ENCODE measurements at regions not wholly inside any gene's neighbourhood (a gene's known extent, or its start where the extent isn't known, plus 50 kb on each side); places are given as distances from the start of the nearest gene placed in this dataset.

DNA sequence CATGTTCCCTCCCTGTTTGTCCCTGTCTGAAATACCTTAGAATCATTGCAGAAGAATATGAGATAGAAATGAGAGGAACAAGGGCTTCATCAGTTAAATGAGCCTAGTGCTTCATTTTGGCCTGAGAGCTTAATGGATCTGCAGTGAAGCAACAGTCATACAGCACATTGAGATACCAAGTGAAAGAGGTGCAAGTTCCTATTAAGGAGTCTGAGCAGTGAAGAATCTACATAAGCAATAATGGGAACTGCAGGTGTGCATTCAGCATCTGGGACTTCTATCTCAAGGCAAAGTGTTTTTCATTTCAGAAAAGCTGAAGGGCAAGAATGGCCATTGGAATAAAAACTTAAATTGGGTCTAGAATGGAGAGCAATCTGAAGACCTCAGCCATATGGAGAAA, 323.2 kb upstream of the SLC39A10 start:
- H3K9me3 Mint-ChIP-seq (ENCODE audit: unreplicated experiment): peaks cover 4% of the 10 kb centered on the region
- no peaks in the 10 kb centered on the region for H3K4me1 Mint-ChIP-seq (ENCODE audit: low read depth, unreplicated experiment)
- FAIRE-seq (no peak), DNase-seq (ENCODE audit: low read depth) (no peak)
- H3K27ac Mint-ChIP-seq (ENCODE audit: unreplicated experiment): no peak overlapping the region
- no peak overlapping the region for H3K4me3 ChIP-seq (ENCODE audit: insufficient read depth, low read depth, low read length)
- no peaks in the 10 kb centered on the region for H3K36me3 ChIP-seq (ENCODE audit: insufficient read depth, low read length)
- no peak overlapping the region for H3K4me3 Mint-ChIP-seq (ENCODE audit: unreplicated experiment)
- H3K27me3 Mint-ChIP-seq (ENCODE audit: low read depth, unreplicated experiment): peaks cover 4% of the 10 kb centered on the region
- H3K9ac ChIP-seq (ENCODE audit: low read length): no peak overlapping the region
- H3K27ac ChIP-seq (ENCODE audit: low read depth, low read length): no peak overlapping the region
- no peak overlapping the region for H3K4me2 ChIP-seq (ENCODE audit: low read length)
- H3K4me1 ChIP-seq (ENCODE audit: insufficient read depth, low read length): no peaks in the 10 kb centered on the region
- no peaks in the 10 kb centered on the region for H4K20me1 ChIP-seq (ENCODE audit: insufficient read depth, low read length)
- H3K27me3 ChIP-seq (ENCODE audit: insufficient read depth, low read length): no peaks in the 10 kb centered on the region
- no peak overlapping the region for H2AFZ ChIP-seq (ENCODE audit: low read depth, low read length)
- H3K9me3 ChIP-seq (ENCODE audit: insufficient read depth, low read depth, low read length): no peaks in the 10 kb centered on the region
- H3K79me2 ChIP-seq (ENCODE audit: insufficient read depth, low read length): no peaks in the 10 kb centered on the region
- H3K36me3 Mint-ChIP-seq (ENCODE audit: low read depth, unreplicated experiment): no peaks in the 10 kb centered on the region
- TF ChIP-seq, protein P1, sequence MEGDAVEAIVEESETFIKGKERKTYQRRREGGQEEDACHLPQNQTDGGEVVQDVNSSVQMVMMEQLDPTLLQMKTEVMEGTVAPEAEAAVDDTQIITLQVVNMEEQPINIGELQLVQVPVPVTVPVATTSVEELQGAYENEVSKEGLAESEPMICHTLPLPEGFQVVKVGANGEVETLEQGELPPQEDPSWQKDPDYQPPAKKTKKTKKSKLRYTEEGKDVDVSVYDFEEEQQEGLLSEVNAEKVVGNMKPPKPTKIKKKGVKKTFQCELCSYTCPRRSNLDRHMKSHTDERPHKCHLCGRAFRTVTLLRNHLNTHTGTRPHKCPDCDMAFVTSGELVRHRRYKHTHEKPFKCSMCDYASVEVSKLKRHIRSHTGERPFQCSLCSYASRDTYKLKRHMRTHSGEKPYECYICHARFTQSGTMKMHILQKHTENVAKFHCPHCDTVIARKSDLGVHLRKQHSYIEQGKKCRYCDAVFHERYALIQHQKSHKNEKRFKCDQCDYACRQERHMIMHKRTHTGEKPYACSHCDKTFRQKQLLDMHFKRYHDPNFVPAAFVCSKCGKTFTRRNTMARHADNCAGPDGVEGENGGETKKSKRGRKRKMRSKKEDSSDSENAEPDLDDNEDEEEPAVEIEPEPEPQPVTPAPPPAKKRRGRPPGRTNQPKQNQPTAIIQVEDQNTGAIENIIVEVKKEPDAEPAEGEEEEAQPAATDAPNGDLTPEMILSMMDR (IDR thresholded peaks at IDR 0.05; ENCODE audit: insufficient read depth, low read depth, low read length): no peak
- TF ChIP-seq EZH2 (IDR thresholded peaks at IDR 0.05; ENCODE audit: insufficient read depth, low read length): no peak

DNA sequence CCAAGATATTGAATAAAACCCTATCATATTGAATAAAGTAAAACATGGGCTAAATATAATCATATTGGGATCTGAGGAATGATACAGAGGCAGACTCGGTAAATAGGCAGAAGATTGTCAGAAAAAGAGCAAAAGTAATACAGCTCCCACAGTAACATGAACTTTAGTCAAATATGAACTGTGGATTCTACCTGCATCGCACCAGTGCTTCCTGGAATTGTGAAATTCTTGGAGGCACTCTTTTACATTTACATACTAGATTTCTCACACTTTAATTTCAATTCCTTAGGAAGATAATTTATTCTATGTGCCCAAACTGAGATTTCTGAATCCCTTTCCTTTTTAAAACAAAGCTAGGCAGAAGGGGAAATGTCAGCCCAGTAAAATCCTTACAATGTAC, 325.1 kb upstream of the SLC39A10 start:
- Histone ChIP-seq H4K20me1 (ENCODE audit: insufficient read depth, low read length) (no peaks in the 10 kb centered on the region), H3K79me2 (ENCODE audit: insufficient read depth, low read length) (no peaks in the 10 kb centered on the region), H3K4me2 (ENCODE audit: low read length) (no peak overlapping the region), H3K36me3 (ENCODE audit: insufficient read depth, low read length) (no peaks in the 10 kb centered on the region), H3K4me3 (ENCODE audit: insufficient read depth, low read depth, low read length) (no peak overlapping the region), H3K27ac (ENCODE audit: low read depth, low read length) (no peak overlapping the region), H2AFZ (ENCODE audit: low read depth, low read length) (no peak overlapping the region), H3K27me3 (ENCODE audit: insufficient read depth, low read length) (no peaks in the 10 kb centered on the region), H3K4me1 (ENCODE audit: insufficient read depth, low read length) (no peaks in the 10 kb centered on the region), H3K9me3 (ENCODE audit: insufficient read depth, low read depth, low read length) (no peaks in the 10 kb centered on the region), H3K9ac (ENCODE audit: low read length) (no peak overlapping the region)
- H3K4me1 Mint-ChIP-seq (ENCODE audit: low read depth, unreplicated experiment): no peaks in the 10 kb centered on the region
- H3K36me3 Mint-ChIP-seq (ENCODE audit: low read depth, unreplicated experiment): no peaks in the 10 kb centered on the region
- FAIRE-seq (no peak), DNase-seq (ENCODE audit: low read depth) (no peak)
- no peak overlapping the region for H3K4me3 Mint-ChIP-seq (ENCODE audit: unreplicated experiment)
- H3K27me3 Mint-ChIP-seq (ENCODE audit: low read depth, unreplicated experiment): no peaks in the 10 kb centered on the region
- no peak overlapping the region for H3K27ac Mint-ChIP-seq (ENCODE audit: unreplicated experiment)
- H3K9me3 Mint-ChIP-seq (ENCODE audit: unreplicated experiment): peaks cover 4% of the 10 kb centered on the region
- no peak for TF ChIP-seq EZH2 (IDR thresholded peaks at IDR 0.05; ENCODE audit: insufficient read depth, low read length)
- TF ChIP-seq, protein P1 (IDR thresholded peaks at IDR 0.05; ENCODE audit: insufficient read depth, low read depth, low read length): no peak

DNA sequence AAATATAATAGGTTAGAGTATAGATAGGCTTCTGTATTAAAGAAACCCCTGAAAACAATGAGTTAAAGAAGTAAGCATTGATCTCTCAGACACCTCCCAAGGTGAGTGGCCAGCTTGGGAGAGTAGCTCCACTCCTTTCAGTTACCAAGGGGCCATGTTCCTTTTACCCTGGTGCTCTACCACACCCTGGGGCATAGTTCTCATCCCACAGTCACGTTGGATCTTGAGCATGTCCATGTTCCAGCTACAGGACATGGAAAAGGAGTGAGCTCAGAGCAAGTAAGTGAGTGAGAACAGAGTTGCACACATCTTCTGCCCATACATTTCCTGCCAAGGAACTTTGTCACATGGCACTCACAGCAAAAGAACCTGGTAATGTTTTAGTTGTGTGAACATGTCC, 325.9 kb upstream of the SLC39A10 start:
- H3K27ac ChIP-seq (ENCODE audit: low read depth, low read length): no peak overlapping the region
- H3K9ac ChIP-seq (ENCODE audit: low read length): no peak overlapping the region
- H3K27me3 ChIP-seq (ENCODE audit: insufficient read depth, low read length): no peaks in the 10 kb centered on the region
- no peak for FAIRE-seq
- no peak overlapping the region for H3K27ac Mint-ChIP-seq (ENCODE audit: unreplicated experiment)
- no peaks in the 10 kb centered on the region for H3K27me3 Mint-ChIP-seq (ENCODE audit: low read depth, unreplicated experiment)
- H3K4me3 Mint-ChIP-seq (ENCODE audit: unreplicated experiment): no peak overlapping the region
- H4K20me1 ChIP-seq (ENCODE audit: insufficient read depth, low read length): no peaks in the 10 kb centered on the region
- TF ChIP-seq, protein P1 (IDR thresholded peaks at IDR 0.05; ENCODE audit: insufficient read depth, low read depth, low read length): no peak
- TF ChIP-seq EZH2 (IDR thresholded peaks at IDR 0.05; ENCODE audit: insufficient read depth, low read length): no peak
- peaks cover 4% of the 10 kb centered on the region for H3K9me3 Mint-ChIP-seq (ENCODE audit: unreplicated experiment)
- no peaks in the 10 kb centered on the region for H3K9me3 ChIP-seq (ENCODE audit: insufficient read depth, low read depth, low read length)
- no peak for DNase-seq (ENCODE audit: low read depth)
- H3K4me1 ChIP-seq (ENCODE audit: insufficient read depth, low read length): no peaks in the 10 kb centered on the region
- H3K4me3 ChIP-seq (ENCODE audit: insufficient read depth, low read depth, low read length): no peak overlapping the region
- H3K4me2 ChIP-seq (ENCODE audit: low read length): no peak overlapping the region
- H2AFZ ChIP-seq (ENCODE audit: low read depth, low read length): no peak overlapping the region
- no peaks in the 10 kb centered on the region for H3K36me3 ChIP-seq (ENCODE audit: insufficient read depth, low read length)
- H3K36me3 Mint-ChIP-seq (ENCODE audit: low read depth, unreplicated experiment): no peaks in the 10 kb centered on the region
- no peaks in the 10 kb centered on the region for H3K4me1 Mint-ChIP-seq (ENCODE audit: low read depth, unreplicated experiment)
- H3K79me2 ChIP-seq (ENCODE audit: insufficient read depth, low read length): no peaks in the 10 kb centered on the region
